GM21825 (cell line): ENCODE measurements at regions not wholly inside any gene's neighbourhood (a gene's known extent, or its start where the extent isn't known, plus 50 kb on each side); places are given as distances from the start of the nearest gene placed in this dataset.

Experiments used
- ATAC-seq: cut with Tn5 transposase; IDR thresholded peaks from one replicate; pipeline ENCODE4 v1.9.1; 2021; ENCODE audit warnings: mild to moderate bottlenecking, moderate library complexity; ENCODE audit not compliant: unreplicated experiment

GRCh38 chr4:58935332-58935731 lies 1825.1 kb upstream of the IGFBP7 start:
- no peak for ATAC-seq

- ATAC-seq: no peak
Measured at GRCh38 chr4:58936436-58936835, 1826.3 kb upstream of the IGFBP7 start.

GRCh38 chr4:58940167-58940566 lies 1830.0 kb upstream of the IGFBP7 start:
- no peak for ATAC-seq

GRCh38 chr4:58941286-58941685 lies 1831.1 kb upstream of the IGFBP7 start:
- no peak for ATAC-seq

GRCh38 chr4:58953575-58953974 lies 1843.4 kb upstream of the IGFBP7 start:
- ATAC-seq: no peak

- no peak for ATAC-seq
Measured at GRCh38 chr4:58957711-58958110, 1847.5 kb upstream of the IGFBP7 start.

- ATAC-seq: no peak
Measured at GRCh38 chr4:58961283-58961682, 1851.1 kb upstream of the IGFBP7 start.

GRCh38 chr4:58961925-58962324 lies 1851.7 kb upstream of the IGFBP7 start:
- ATAC-seq: no peak

- no peak for ATAC-seq
Measured at GRCh38 chr4:58962424-58962823, 1852.2 kb upstream of the IGFBP7 start.

- ATAC-seq: no peak
Measured at GRCh38 chr4:58981828-58982227, 1871.6 kb upstream of the IGFBP7 start.

GRCh38 chr4:58983887-58984286 lies 1873.7 kb upstream of the IGFBP7 start:
- ATAC-seq: no peak

- ATAC-seq: no peak
Measured at GRCh38 chr4:59002148-59002547, 1892.0 kb upstream of the IGFBP7 start.

- no peak for ATAC-seq
Measured at GRCh38 chr4:59024257-59024656, 1914.1 kb upstream of the IGFBP7 start.

- no peak for ATAC-seq
Measured at GRCh38 chr4:59037812-59038211, 1927.6 kb upstream of the IGFBP7 start.

- no peak for ATAC-seq
Measured at GRCh38 chr4:59039046-59039445, 1928.9 kb upstream of the IGFBP7 start.

- ATAC-seq: no peak
Measured at GRCh38 chr4:59044286-59044900, 1934.2 kb upstream of the IGFBP7 start.

- no peak for ATAC-seq
Measured at GRCh38 chr4:59054086-59054485, 1943.9 kb upstream of the IGFBP7 start.

GRCh38 chr4:59057804-59058203 lies 1947.6 kb upstream of the IGFBP7 start:
- no peak for ATAC-seq

- ATAC-seq: no peak
Measured at GRCh38 chr4:59058543-59058942, 1948.4 kb upstream of the IGFBP7 start.

- ATAC-seq: no peak
Measured at GRCh38 chr4:59060002-59060846, 1950.0 kb upstream of the IGFBP7 start.

- no peak for ATAC-seq
Measured at GRCh38 chr4:59060895-59061294, 1950.7 kb upstream of the IGFBP7 start.

- ATAC-seq: no peak
Measured at GRCh38 chr4:59063015-59063720, 1953.0 kb upstream of the IGFBP7 start.
